ENCODE measurements at regions not wholly inside any gene's neighbourhood (a gene's known extent, or its start where the extent isn't known, plus 50 kb on each side); places are given as distances from the start of the nearest gene placed in this dataset.
A peak's percentile ranks its signal among the peaks of the same experiment; 100 is the strongest.
"Not testable (repeated sequence)": the region's sequence is repeated elsewhere in the genome, so short reads cannot be mapped to it uniquely, and the experiment has no call there.

- peak; percentile 90 to 99 for DNase-seq (ENCODE audit: low read depth in 2 of 2)
- H3K4me1 ChIP-seq (ENCODE audit: control insufficient read depth, extremely low read depth, insufficient read depth, low read length) = peaks cover 11% of the 10 kb centered on the region
- H2AFZ ChIP-seq (ENCODE audit: low read length) = peak overlapping the region; percentile 36
- H3K9me3 ChIP-seq (ENCODE audit: control insufficient read depth, insufficient read depth, low read depth, low read length) = no peaks in the 10 kb centered on the region
- H3K4me3 ChIP-seq (replicated peaks in 1 of 4; ENCODE audit: control extremely low read depth in 1 of 4, insufficient read depth in 1 of 4, low read depth in 3 of 4, low read length in 4 of 4) = peak overlapping the region in 1 of 4 experiments; percentile 6
- H3K27me3 ChIP-seq (ENCODE audit: control insufficient read depth, insufficient read depth, low read length) = no peaks in the 10 kb centered on the region
- H3K36me3 ChIP-seq (ENCODE audit: control insufficient read depth, insufficient read depth, low read length) = no peaks in the 10 kb centered on the region
- no peaks in the 10 kb centered on the region for H4K20me1 ChIP-seq (ENCODE audit: control insufficient read depth, extremely low read depth, insufficient read depth, low read length)
- H3K79me2 ChIP-seq (ENCODE audit: control insufficient read depth, insufficient read depth, low read length) = no peaks in the 10 kb centered on the region
- no peak for TF ChIP-seq CTCF (conservative IDR thresholded peaks at IDR 0.05 in 1 of 2, IDR thresholded peaks at IDR 0.05 in 1 of 2; ENCODE audit: low read depth in 1 of 2, low read length in 2 of 2)
- no peak for TF ChIP-seq EZH2 (IDR thresholded peaks at IDR 0.05; ENCODE audit: low read length, missing control alignments)
- H3K27ac ChIP-seq (ENCODE audit: insufficient read depth, low read length) = peak overlapping the region; percentile 65
- H3K9ac ChIP-seq (ENCODE audit: insufficient read depth, low read length) = no peak overlapping the region
- H3K4me2 ChIP-seq (ENCODE audit: extremely low read depth, insufficient read depth, low read length) = peak overlapping the region; percentile 72
Observed at GRCh38 chr18:49691177-49691608, 122.1 kb downstream of the ACAA2 start.

GRCh38 chr18:49690312-49690711 is 123.0 kb downstream of the ACAA2 start:
- Histone ChIP-seq H3K4me3 (replicated peaks in 1 of 4; ENCODE audit: control extremely low read depth in 1 of 4, insufficient read depth in 1 of 4, low read depth in 3 of 4, low read length in 4 of 4) (no peak overlapping the region), H3K27ac (ENCODE audit: insufficient read depth, low read length) (peak overlapping the region; percentile 26)

GRCh38 chr18:49685231-49685942 is 123.5 kb downstream of the LIPG start:
- Histone ChIP-seq H3K4me3 (replicated peaks in 1 of 4; ENCODE audit: control extremely low read depth in 1 of 4, insufficient read depth in 1 of 4, low read depth in 3 of 4, low read length in 4 of 4) (no peak overlapping the region), H3K4me2 (ENCODE audit: extremely low read depth, insufficient read depth, low read length) (no peak overlapping the region), H3K9ac (ENCODE audit: insufficient read depth, low read length) (no peak overlapping the region), H3K4me1 (ENCODE audit: control insufficient read depth, extremely low read depth, insufficient read depth, low read length) (peaks cover under 1% of the 10 kb centered on the region), H3K79me2 (ENCODE audit: control insufficient read depth, insufficient read depth, low read length) (no peaks in the 10 kb centered on the region), H3K27ac (ENCODE audit: insufficient read depth, low read length) (no peak overlapping the region), H4K20me1 (ENCODE audit: control insufficient read depth, extremely low read depth, insufficient read depth, low read length) (no peaks in the 10 kb centered on the region), H2AFZ (ENCODE audit: low read length) (no peak overlapping the region), H3K9me3 (ENCODE audit: control insufficient read depth, insufficient read depth, low read depth, low read length) (no peaks in the 10 kb centered on the region), H3K27me3 (ENCODE audit: control insufficient read depth, insufficient read depth, low read length) (no peaks in the 10 kb centered on the region), H3K36me3 (ENCODE audit: control insufficient read depth, insufficient read depth, low read length) (no peaks in the 10 kb centered on the region)
- TF ChIP-seq EZH2 (IDR thresholded peaks at IDR 0.05; ENCODE audit: low read length, missing control alignments) (no peak), CTCF (conservative IDR thresholded peaks at IDR 0.05 in 1 of 2, IDR thresholded peaks at IDR 0.05 in 1 of 2; ENCODE audit: low read depth in 1 of 2, low read length in 2 of 2) (no peak)
- peak; percentile 51 to 62 for DNase-seq (ENCODE audit: low read depth in 2 of 2)

More at GRCh38 chr18:49690312-49690711, 123.0 kb downstream of the ACAA2 start:
- H3K4me1 ChIP-seq (ENCODE audit: control insufficient read depth, extremely low read depth, insufficient read depth, low read length) = peaks cover 11% of the 10 kb centered on the region
- H3K36me3 ChIP-seq (ENCODE audit: control insufficient read depth, insufficient read depth, low read length) = no peaks in the 10 kb centered on the region
- no peaks in the 10 kb centered on the region for H3K79me2 ChIP-seq (ENCODE audit: control insufficient read depth, insufficient read depth, low read length)
- DNase-seq (ENCODE audit: low read depth in 2 of 2) = peak; percentile 97 to 98
- H2AFZ ChIP-seq (ENCODE audit: low read length) = no peak overlapping the region
- H3K4me2 ChIP-seq (ENCODE audit: extremely low read depth, insufficient read depth, low read length) = peak overlapping the region; percentile 72
- no peaks in the 10 kb centered on the region for H4K20me1 ChIP-seq (ENCODE audit: control insufficient read depth, extremely low read depth, insufficient read depth, low read length)
- no peak overlapping the region for H3K9ac ChIP-seq (ENCODE audit: insufficient read depth, low read length)
- no peaks in the 10 kb centered on the region for H3K27me3 ChIP-seq (ENCODE audit: control insufficient read depth, insufficient read depth, low read length)
- no peaks in the 10 kb centered on the region for H3K9me3 ChIP-seq (ENCODE audit: control insufficient read depth, insufficient read depth, low read depth, low read length)
- TF ChIP-seq CTCF (conservative IDR thresholded peaks at IDR 0.05 in 1 of 2, IDR thresholded peaks at IDR 0.05 in 1 of 2; ENCODE audit: low read depth in 1 of 2, low read length in 2 of 2) = no peak
- no peak for TF ChIP-seq EZH2 (IDR thresholded peaks at IDR 0.05; ENCODE audit: low read length, missing control alignments)

- H4K20me1 ChIP-seq (ENCODE audit: control insufficient read depth, extremely low read depth, insufficient read depth, low read length); H3K79me2 ChIP-seq (ENCODE audit: control insufficient read depth, insufficient read depth, low read length): not testable (repeated sequence)
- DNase-seq (ENCODE audit: low read depth in 2 of 2) = peak; percentile 54 to 77
Observed at GRCh38 chr18:49682803-49683190, 120.9 kb downstream of the LIPG start.

More at GRCh38 chr18:49682803-49683190, 120.9 kb downstream of the LIPG start:
- not testable (repeated sequence) for H3K27me3 ChIP-seq (ENCODE audit: control insufficient read depth, insufficient read depth, low read length); H3K4me1 ChIP-seq (ENCODE audit: control insufficient read depth, extremely low read depth, insufficient read depth, low read length); H3K4me2 ChIP-seq (ENCODE audit: extremely low read depth, insufficient read depth, low read length); H2AFZ ChIP-seq (ENCODE audit: low read length); H3K9me3 ChIP-seq (ENCODE audit: control insufficient read depth, insufficient read depth, low read depth, low read length); H3K36me3 ChIP-seq (ENCODE audit: control insufficient read depth, insufficient read depth, low read length); H3K27ac ChIP-seq (ENCODE audit: insufficient read depth, low read length); H3K4me3 ChIP-seq (replicated peaks in 1 of 4; ENCODE audit: control extremely low read depth in 1 of 4, insufficient read depth in 1 of 4, low read depth in 3 of 4, low read length in 4 of 4); H3K9ac ChIP-seq (ENCODE audit: insufficient read depth, low read length)
